Middle frontal gyrus (tissue), 1 donor: ENCODE measurements at regions not wholly inside any gene's neighbourhood (a gene's known extent, or its start where the extent isn't known, plus 50 kb on each side); places are given as distances from the start of the nearest gene placed in this dataset.

ENCODE experiments used
- DNase-seq: peaks from one replicate; pipeline ENCODE4 v3.0.0-alpha.2; 2015; ENCODE audit warnings: low spot score; ENCODE audit errors: extremely low spot score

- no peak for DNase-seq
Observed at GRCh38 chr5:44868541-44868940, 59.8 kb downstream of the MRPS30 start.

GRCh38 chr5:44869928-44870327 lies 61.2 kb downstream of the MRPS30 start:
- DNase-seq, result no peak

DNA sequence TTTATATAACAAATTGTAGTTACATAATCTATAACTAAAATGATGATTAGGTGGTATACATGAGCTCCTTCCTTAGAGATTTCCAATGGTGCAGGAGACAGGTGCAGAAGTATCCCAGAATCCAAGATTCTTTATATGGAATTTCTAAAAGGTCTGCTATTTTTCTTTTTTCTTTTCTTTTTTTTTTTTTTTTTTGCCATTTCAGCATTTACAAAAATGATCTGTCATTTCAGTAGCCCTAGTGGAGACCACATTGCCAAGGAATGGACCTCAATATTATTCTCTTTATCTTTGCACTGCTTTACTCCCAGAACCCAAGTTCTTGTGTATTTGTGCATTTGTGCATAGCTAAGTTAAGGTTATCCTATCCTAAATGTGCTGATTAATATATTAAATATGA lies 61.7 kb downstream of the MRPS30 start:
- no peak for DNase-seq

- no peak for DNase-seq
Observed at GRCh38 chr5:44871401-44871800, 62.7 kb downstream of the MRPS30 start.

DNA sequence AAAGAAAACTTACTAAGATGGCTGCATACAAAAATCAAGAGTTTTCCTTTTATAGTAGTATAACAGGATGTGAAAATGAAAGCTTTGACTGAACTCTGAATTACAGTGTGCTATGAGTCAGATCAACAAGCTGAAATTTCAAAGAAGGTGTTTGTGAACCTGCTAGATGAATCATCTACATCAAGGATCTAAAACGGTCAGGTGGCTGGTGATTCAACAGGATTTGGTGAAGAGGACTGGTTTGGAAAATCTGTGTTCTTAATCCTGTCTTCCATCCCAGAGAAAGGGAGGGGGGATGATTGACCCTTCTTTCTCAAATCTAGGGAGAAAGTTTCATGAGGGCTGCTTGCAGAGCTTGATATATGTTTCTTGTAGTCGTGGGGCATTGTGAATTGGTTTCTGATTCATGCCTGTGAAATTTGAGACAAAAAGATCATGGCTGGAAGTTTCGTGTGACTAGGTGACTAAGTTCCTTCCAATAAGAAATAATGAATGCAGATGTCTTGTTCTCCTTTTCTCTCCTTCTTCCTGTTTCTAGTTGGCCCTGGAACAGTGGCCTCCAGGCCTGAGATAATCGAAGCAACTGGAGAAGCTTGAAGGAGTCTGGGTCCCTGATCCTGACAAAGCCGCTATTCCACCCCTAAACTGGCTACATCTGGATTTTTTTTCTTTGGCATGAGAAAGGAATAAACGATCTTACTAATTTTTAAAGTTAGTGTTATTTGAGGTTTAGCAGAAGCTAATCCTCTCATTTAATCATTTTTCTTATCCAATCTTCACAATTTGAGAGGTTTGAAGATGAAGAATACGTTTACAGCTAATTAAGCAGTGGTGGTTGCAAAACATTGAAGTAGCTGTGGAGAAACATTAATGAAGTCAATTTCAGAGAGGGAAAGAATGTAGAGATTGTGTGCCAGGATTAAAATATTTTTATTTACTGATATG lies 67.2 kb downstream of the MRPS30 start:
- peak; percentile 33 for DNase-seq

- DNase-seq, result no peak
Observed at GRCh38 chr5:44881266-44881665, 72.5 kb downstream of the MRPS30 start.

GRCh38 chr5:44884036-44884435 lies 75.3 kb downstream of the MRPS30 start:
- DNase-seq, result no peak

GRCh38 chr5:44885903-44886302 lies 77.2 kb downstream of the MRPS30 start:
- DNase-seq, result no peak

DNA sequence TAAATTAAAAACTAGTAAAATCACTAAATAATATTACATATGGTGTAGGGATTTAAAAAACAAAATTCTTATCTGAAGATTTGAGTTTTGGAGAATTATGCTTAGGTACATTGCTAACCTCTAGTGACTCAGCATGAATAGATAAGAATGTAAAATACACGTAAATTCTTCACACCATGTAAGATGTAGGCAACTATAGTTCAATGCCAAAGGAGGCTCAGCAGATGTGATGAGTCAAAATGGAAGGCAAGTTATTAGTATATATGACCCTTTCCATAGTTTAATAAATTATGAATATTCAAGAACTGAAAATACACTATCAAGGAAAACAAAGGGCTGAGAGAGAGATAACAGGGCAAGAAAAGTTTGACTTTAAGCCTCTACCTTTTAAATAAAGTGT lies 79.0 kb downstream of the MRPS30 start:
- no peak for DNase-seq

DNA sequence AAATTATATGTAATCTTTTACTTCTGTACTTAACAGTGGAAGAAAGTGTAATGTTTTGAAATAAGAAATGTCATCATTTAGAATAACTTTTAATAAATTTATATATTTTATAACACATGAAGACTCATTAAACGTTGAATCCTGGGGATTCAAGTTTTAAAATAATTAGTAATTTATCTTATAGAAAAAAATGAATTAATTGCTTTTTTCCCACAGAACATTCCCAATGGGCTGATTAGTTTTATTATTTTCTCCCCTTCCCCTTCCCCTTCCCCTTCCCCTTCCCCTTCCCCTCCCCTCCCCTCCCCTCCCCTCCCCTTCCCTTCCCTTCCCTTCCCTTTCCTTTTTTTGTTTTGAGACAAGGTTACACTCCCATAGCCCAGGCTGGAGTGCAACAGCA lies 79.7 kb downstream of the MRPS30 start:
- no peak for DNase-seq

DNA sequence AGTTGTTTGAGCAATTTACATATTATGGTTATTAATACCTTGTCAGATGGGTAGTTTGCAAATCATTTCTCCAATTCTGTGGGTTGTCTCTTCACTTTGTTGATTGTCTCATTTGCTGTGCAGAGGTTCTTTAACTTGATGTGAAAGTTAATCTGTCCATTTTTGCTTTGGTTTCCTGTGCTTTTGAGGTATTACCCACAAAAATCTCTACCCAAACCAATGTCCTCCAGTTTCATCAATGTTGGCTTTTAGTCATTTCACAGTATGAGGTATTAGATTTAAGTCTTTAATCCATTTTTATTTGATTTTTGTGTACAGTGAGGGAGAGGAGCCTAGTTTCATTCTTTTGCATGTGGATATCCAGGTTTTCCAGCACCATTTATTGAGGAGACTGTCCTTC lies 82.4 kb downstream of the MRPS30 start:
- no peak for DNase-seq

DNA sequence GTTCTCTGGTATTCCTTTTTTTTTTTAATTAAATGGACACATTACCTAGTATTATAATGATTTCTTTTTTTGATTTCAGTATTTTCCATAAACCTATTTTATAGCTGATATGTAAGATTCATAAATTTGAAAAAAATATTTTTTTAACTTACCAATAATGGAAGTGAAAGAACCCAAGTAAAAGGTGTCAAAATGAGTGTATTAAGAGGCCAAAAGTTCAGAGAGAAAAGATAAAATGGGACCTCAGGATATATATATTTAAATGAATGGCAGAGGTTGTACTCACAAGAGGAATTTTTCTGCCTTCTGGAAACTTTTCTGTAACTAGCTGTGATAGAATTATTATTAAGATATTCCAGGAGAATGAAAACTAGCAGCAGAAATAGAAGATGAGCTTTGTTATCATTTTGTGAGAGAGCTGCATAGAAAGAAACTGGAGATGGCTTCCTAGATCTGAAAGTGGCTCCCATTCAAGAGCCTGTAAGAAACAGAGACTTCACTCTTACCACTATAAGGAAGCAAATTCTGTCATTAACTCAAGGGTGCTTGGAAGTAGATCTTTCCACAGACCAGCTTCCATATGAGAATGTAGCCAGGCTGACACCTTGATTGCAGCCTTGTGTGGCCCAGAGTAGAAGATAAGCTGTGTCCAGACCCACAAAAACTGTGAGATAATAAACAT lies 91.7 kb downstream of the MRPS30 start:
- no peak for DNase-seq

- DNase-seq, result no peak
Observed at GRCh38 chr5:44907396-44907795, 98.6 kb downstream of the MRPS30 start.

GRCh38 chr5:44909004-44909403 lies 100.3 kb downstream of the MRPS30 start:
- DNase-seq, result no peak

- DNase-seq, result no peak
Observed at GRCh38 chr5:44911501-44911900, 102.8 kb downstream of the MRPS30 start.

GRCh38 chr5:44914221-44914620 lies 105.5 kb downstream of the MRPS30 start:
- DNase-seq, result no peak

DNA sequence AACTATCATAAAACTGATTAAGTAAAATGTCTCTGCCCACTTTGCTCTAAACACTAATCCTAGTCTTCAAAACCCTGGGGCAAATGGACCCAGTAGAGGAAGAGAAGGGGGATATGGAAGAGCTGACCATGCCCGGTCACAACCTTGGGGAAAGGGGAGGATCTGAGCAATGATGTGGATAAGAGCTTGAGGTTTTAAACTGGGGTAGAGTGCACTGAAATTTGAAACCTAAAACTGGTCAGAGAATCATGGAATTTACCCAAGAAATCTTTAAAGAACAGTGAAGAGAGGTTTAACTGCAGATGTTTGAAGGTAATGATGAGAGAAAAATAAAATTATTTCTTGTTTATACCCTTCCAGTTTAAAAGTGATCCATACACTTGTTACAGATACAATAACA lies 110.8 kb downstream of the MRPS30 start:
- no peak for DNase-seq

DNA sequence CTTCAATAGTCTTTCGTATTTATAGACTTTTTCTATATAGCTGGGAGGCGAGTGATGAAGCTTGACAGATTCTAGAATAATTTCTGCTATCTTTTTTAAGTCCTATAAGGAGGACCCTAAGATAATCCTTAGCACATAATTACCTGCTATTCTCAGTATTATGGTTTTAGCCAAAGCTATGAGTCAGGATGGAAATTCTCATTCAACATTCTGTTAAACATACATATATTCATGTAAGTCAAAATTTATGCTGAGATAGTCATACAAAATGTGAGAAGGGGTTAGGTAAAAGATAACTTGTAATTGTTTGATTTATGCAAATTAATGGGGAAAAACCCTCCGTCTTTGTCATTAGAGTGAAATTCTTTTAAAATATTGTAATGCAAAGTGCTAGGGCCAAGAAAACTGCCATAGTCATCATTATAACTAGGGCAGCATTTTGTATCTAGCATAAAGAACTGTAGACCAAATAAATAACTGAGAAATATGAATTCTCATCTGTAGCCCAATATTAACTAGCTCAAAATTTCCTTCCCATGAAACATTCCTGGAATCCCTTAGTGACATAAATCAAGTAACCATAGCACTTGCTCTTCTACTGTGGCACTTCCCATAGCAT lies 118.5 kb downstream of the MRPS30 start:
- no peak for DNase-seq

DNA sequence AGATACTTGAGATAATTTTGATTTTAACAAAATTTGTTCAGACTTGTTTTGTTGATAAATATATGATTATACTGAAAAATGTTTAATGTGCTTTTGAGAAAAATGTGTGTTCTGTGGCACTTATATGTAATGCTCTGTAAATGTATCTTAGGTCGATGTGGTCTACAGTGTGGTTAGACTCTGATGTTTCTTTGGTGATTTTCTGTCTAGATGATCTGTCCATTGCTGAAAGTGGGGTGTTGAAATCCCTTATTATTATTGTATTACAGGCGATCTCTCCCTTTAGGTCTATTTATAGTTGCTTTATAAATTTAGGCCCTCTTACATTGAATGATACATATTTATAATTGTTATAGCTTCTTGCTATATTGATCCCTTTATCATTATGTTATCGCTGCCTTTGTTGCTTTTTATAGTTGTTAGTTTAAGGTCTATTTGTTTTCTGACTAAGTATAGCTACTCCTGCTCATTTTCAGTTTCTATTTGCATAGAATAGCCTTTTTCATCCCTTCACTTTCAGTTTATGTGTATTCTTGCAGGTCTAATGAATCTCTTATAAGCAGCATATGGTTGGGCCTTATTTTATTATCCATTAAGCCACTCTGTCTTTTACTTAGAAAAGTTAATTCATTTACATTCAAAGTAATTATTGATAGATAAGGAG lies 124.3 kb downstream of the MRPS30 start:
- no peak for DNase-seq

DNA sequence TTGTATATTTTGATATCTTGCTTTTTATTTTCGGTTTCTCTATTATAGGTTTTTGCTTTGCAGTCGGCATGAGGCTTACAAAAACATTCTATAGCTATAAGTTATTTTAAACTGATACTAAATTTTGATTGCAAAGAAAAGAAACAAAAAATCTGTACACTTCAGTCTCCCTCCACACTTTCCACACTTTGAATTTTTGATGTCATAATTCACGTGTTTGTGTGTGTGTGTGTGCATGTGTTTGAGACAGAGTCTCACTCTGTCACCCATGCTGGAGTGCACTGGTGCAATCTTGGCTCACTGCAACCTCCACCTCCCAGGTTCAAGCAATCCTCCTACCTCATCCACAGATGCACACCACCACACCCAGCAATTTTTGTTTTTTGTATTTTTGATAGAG lies 124.9 kb downstream of the MRPS30 start:
- DNase-seq, result no peak

DNA sequence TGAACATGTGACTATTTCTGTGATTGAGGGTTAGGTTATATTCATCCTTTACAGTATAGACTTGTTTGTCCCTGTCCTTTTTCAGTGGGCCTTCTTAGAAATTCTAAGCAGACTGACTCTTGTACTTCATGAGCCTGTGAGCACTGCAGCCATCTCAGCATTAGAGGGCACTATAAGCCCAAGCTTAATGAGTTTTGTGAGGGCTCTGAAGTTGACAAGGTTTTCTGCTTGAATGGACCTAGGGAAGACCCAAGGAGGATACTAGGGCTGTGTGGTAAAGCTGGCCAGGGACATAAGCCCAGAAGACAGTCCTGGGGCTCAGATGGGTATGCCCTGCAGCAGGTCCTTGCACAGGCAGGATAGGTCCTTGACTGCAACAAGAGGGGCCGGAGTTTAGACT lies 126.5 kb downstream of the MRPS30 start:
- no peak for DNase-seq

- no peak for DNase-seq
Observed at GRCh38 chr5:44935871-44936270, 127.1 kb downstream of the MRPS30 start.
